ACC112 (cell line): ENCODE measurements at regions not wholly inside any gene's neighbourhood (a gene's known extent, or its start where the extent isn't known, plus 50 kb on each side); places are given as distances from the start of the nearest gene placed in this dataset.
"Not testable (repeated sequence)": the region's sequence is repeated elsewhere in the genome, so short reads cannot be mapped to it uniquely, and the experiment has no call there.

Experiments used
- H2AFZ ChIP-seq: fragments of 200-600 bp; sonication (generic); one replicate; pipeline ENCODE4 v1.6.0; 2017; ENCODE audit warnings: antibody characterized with exemption, low read length; ENCODE audit not compliant: unreplicated experiment
- H3K27ac ChIP-seq: fragments of 200-600 bp; sonication (generic); 2 replicates; pipeline ENCODE4 v1.5.1; 2014; ENCODE audit warnings: low read depth, mild to moderate bottlenecking, antibody characterized with exemption, low read length, moderate library complexity
- H3K27me3 ChIP-seq: fragments of 200-600 bp; sonication (generic); 2 replicates; pipeline ENCODE4 v1.6.1; 2014; ENCODE audit warnings: mild to moderate bottlenecking, antibody characterized with exemption, low read length, moderate library complexity, mixed read lengths; ENCODE audit not compliant: insufficient read depth
- H3K36me3 ChIP-seq: fragments of 200-600 bp; sonication (generic); 2 replicates; pipeline ENCODE4 v1.6.1; 2016; ENCODE audit warnings: mild to moderate bottlenecking, antibody characterized with exemption, low read length, moderate library complexity, mixed read lengths; ENCODE audit not compliant: insufficient read depth
- H3K4me1 ChIP-seq: fragments of 200-600 bp; sonication (generic); one replicate; pipeline ENCODE4 v1.6.1; 2016; ENCODE audit warnings: low read length, mixed read lengths; ENCODE audit not compliant: insufficient read depth, unreplicated experiment, control insufficient read depth
- H3K4me3 ChIP-seq: fragments of 200-600 bp; sonication (generic); 2 replicates; pipeline ENCODE4 v1.5.1; 2014; ENCODE audit warnings: mild to moderate bottlenecking, low read depth, low read length
- H3K79me2 ChIP-seq: fragments of 200-600 bp; sonication (generic); one replicate; pipeline ENCODE4 v1.6.0; 2016; ENCODE audit warnings: low read length; ENCODE audit not compliant: control insufficient read depth, unreplicated experiment, insufficient read depth

GRCh38 chr10:26931223-26931622, 70.5 kb upstream of the ABI1 start:
- Histone ChIP-seq H3K4me1 (no peaks in the 10 kb centered on the region), H3K4me3 (peak overlapping the region; percentile 49), H3K79me2 (no peaks in the 10 kb centered on the region), H2AFZ (peak overlapping the region; percentile 77), H3K36me3 (no peaks in the 10 kb centered on the region), H3K27me3 (no peaks in the 10 kb centered on the region), H3K27ac (no peak overlapping the region)

- not testable (repeated sequence) for H3K27ac ChIP-seq, H3K27me3 ChIP-seq, H3K79me2 ChIP-seq, H2AFZ ChIP-seq, H3K36me3 ChIP-seq, H3K4me3 ChIP-seq, H3K4me1 ChIP-seq
These were observed 62.1 kb upstream of the ABI1 start for GRCh38 chr10:26922824-26923223.

- H3K36me3 ChIP-seq, H2AFZ ChIP-seq, H3K27me3 ChIP-seq, H3K4me3 ChIP-seq, H3K27ac ChIP-seq, H3K4me1 ChIP-seq, H3K79me2 ChIP-seq: not testable (repeated sequence)
These were observed 58.5 kb upstream of the ABI1 start for GRCh38 chr10:26919156-26919860.

GRCh38 chr10:26914898-26915297, 54.1 kb upstream of the ABI1 start:
- H3K4me3 ChIP-seq = no peak overlapping the region
- H2AFZ ChIP-seq = no peak overlapping the region
- H3K36me3 ChIP-seq = no peaks in the 10 kb centered on the region
- H3K79me2 ChIP-seq = no peaks in the 10 kb centered on the region
- H3K27ac ChIP-seq = no peak overlapping the region
- no peaks in the 10 kb centered on the region for H3K4me1 ChIP-seq
- no peaks in the 10 kb centered on the region for H3K27me3 ChIP-seq

- Histone ChIP-seq H2AFZ (no peak overlapping the region), H3K4me1 (no peaks in the 10 kb centered on the region), H3K79me2 (no peaks in the 10 kb centered on the region), H3K36me3 (no peaks in the 10 kb centered on the region), H3K4me3 (no peak overlapping the region), H3K27me3 (no peaks in the 10 kb centered on the region), H3K27ac (no peak overlapping the region)
These were observed 51.2 kb upstream of the ABI1 start for GRCh38 chr10:26911811-26912461.
